AG10803 (cell line): ENCODE measurements at regions not wholly inside any gene's neighbourhood (a gene's known extent, or its start where the extent isn't known, plus 50 kb on each side); places are given as distances from the start of the nearest gene placed in this dataset.

Source experiments
- DNase-seq: peaks from one replicate; pipeline ENCODE4 v3.0.0; 2010; ENCODE audit warnings: low read depth
- H3K4me3 ChIP-seq: 2 replicates; pipeline ENCODE4 v1.5.1; 2011; ENCODE audit warnings: mild to moderate bottlenecking, low read length, control low read depth
- TF ChIP-seq, protein P1 (sequence below): conservative IDR thresholded peaks from 2 replicates; pipeline ENCODE4 v1.5.1; 2011; ENCODE audit warnings: mild to moderate bottlenecking, low read length, control low read depth, inconsistent platforms

DNA sequence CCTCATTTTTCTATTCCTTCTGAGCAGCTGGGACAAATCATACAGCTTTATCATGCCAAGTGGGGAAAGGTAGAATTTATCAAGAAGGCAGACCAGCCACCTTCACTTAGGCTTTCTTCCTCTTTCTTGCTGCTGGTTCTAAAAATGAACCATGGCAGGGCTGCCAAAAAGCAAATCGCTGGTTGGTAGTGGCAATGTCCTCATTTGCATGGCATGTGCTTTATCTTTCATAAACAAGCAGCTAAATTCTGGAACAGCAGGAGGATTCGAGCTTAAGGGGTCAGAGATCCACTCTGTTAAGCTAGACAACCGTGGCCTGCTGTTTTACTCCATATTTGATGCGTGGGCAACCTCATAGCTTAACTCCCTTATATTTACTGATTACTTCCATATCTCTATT is 91.3 kb downstream of the RPE65 start:
- no peak overlapping the region for H3K4me3 ChIP-seq
- no peak for DNase-seq
- TF ChIP-seq, protein P1, sequence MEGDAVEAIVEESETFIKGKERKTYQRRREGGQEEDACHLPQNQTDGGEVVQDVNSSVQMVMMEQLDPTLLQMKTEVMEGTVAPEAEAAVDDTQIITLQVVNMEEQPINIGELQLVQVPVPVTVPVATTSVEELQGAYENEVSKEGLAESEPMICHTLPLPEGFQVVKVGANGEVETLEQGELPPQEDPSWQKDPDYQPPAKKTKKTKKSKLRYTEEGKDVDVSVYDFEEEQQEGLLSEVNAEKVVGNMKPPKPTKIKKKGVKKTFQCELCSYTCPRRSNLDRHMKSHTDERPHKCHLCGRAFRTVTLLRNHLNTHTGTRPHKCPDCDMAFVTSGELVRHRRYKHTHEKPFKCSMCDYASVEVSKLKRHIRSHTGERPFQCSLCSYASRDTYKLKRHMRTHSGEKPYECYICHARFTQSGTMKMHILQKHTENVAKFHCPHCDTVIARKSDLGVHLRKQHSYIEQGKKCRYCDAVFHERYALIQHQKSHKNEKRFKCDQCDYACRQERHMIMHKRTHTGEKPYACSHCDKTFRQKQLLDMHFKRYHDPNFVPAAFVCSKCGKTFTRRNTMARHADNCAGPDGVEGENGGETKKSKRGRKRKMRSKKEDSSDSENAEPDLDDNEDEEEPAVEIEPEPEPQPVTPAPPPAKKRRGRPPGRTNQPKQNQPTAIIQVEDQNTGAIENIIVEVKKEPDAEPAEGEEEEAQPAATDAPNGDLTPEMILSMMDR: no peak

DNA sequence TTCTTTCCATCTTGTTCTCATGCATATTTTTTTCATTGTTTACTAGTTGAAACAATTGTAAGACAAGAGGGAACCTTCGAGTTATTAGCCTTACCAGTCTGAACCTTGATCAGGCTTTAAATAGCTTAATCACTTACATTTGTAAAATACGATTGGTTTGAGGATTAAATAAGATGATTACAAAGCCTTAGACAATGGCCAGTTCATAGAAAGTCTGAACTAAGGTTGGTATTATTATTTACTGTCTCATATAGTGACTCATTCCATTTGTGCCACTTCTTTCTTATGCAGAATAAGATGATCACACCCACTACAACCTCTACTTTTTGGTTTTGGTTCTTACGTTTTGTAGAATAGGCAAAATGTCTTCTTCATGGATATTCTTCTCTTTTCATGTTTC is 94.1 kb downstream of the RPE65 start:
- TF ChIP-seq, protein P1: no peak
- H3K4me3 ChIP-seq: no peak overlapping the region
- DNase-seq: no peak

DNA sequence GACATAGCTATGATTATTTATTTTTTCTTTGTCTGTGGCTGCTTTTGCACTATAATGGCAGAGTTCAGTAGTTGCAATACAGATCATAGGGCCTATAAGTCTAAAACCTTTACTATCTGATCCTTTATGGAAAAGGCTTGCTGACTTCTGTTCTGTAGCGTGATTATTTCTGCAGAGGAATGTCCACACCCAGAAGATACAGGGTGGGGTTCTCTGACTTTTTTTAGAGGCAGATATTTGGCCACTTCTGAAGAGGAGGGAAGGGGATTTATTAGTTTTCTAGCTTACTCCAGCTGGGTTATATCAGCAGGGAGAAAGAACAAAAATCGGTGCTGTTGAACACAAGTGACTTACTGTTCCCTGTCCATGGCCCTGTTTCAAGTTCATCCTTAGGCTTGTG is 97.6 kb downstream of the RPE65 start:
- H3K4me3 ChIP-seq: no peak overlapping the region
- DNase-seq: no peak
- TF ChIP-seq, protein P1: no peak

DNA sequence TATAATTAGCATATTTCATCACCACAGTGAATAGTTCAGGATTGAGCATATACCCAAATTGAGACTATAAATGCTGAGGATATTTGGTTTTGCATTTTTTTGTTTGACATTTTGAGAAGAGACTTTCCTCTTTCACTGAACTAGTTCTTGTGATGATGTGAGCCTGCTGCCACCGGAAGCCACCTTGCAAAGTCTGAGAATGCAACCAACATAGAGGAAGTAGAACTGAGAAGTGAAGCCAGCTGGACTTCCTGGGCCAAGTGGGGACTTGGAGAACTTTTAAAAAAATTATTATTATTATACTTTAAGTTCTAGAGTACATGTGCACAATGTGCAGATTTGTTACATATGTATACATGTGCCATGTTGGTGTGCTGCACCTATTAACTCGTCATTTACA is 102.3 kb downstream of the RPE65 start:
- DNase-seq: no peak
- H3K4me3 ChIP-seq: no peak overlapping the region
- TF ChIP-seq, protein P1: no peak

DNA sequence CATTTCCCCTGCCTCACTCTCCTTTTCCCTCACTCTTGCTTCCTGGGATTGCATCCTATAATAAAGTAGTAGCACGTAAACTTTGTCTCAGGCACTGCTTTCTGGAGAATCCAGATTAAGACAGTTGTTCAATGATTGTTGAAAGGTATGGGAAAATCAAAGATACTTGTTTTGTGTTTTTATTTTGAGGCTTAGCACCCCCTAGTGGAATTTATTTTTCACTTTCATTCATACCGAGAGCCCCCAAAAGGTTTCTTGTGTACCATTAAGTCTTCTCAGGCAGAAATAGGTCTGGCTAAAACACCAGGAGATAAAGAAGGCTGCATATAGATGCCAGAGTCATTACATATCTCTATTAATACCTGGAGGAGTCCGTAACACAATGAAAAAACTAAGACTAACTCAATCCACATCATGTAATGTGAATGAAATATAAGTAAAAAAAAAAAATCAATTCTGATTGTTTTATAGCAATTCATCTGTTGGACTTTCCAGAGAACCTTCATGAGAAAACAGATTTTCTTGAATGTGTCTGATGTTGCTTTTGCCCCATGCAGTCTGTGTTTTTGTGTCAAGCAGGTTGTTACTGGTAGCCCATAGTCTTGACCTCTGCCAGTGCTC is 103.5 kb downstream of the RPE65 start:
- H3K4me3 ChIP-seq: no peak overlapping the region
- peak; percentile 23 for DNase-seq
- TF ChIP-seq, protein P1: peak; percentile 57

DNA sequence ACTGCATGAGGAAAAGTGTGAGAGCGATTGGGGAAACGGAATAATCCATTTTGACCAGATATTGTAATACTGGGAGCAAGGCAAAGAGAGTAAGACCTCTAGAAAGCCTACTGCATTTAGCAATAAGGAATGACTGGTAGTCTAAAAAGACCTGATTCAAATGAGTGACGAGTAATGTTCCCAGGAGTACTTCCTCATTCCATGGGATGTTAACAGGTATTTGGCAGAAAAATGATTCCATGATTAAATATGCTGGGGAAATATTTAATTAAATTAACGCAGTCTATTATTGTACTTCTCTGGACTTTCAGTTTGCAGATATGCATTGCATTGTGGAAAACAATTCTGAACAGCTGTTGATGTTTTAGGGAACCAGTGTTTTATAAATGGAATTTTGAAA is 105.5 kb downstream of the RPE65 start:
- DNase-seq: no peak
- TF ChIP-seq, protein P1: no peak
- no peak overlapping the region for H3K4me3 ChIP-seq

DNA sequence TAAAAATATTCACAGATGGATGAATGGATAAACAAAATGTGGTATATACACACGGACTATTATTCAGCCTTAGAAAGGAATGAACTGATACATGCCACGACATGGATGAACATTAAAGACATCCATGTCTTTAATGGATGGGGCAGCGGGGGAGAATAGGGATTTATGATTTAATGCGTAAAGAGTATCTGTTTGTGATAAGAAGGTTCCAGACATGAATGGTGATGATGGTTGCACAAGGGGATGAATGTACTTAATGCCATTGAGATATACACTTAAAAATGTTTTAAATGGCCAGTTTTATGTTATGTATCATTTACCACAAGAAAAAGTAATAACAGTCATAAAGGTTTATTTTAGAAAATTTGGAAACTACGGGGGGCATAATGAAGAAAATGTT is 108.6 kb upstream of the WLS start:
- H3K4me3 ChIP-seq: no peak overlapping the region
- TF ChIP-seq, protein P1: no peak
- no peak for DNase-seq
